D341Med (cell line): ENCODE measurements at regions not wholly inside any gene's neighbourhood (a gene's known extent, or its start where the extent isn't known, plus 50 kb on each side); places are given as distances from the start of the nearest gene placed in this dataset.
"Not testable (repeated sequence)": the region's sequence is repeated elsewhere in the genome, so short reads cannot be mapped to it uniquely, and the experiment has no call there.

ENCODE experiments used
- DNase-seq: peaks from one replicate; pipeline ENCODE4 v3.0.0; 2012; ENCODE audit warnings: low spot score

- DNase-seq = not testable (repeated sequence)
Measured at GRCh38 chr2:4988444-4988843, 703.7 kb upstream of the SOX11 start.

GRCh38 chr2:4992226-4992625, 700.0 kb upstream of the SOX11 start:
- DNase-seq = no peak

GRCh38 chr2:4995466-4995865, 696.7 kb upstream of the SOX11 start:
- DNase-seq = no peak

DNA sequence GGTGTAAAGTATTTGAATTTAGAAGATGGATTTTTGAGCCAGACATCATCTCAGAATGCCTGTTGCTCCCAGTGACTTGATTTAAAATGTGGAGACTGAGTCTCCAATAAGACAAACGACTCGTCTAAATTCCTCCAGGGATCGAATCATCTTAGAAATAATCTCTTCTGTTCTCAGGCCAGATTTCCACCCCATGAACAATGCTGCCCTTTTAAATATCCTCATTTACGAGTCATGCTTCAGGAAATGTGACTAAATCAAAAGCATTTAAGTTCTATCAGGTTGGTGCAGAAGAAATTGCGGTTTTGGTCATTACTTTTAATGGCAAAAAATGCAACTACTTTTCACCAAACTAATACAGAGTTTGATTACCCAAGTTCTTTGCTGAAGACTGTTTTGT, 684.6 kb upstream of the SOX11 start:
- no peak for DNase-seq

- no peak for DNase-seq
Measured at GRCh38 chr2:5019324-5019723, 672.9 kb upstream of the SOX11 start.

DNA sequence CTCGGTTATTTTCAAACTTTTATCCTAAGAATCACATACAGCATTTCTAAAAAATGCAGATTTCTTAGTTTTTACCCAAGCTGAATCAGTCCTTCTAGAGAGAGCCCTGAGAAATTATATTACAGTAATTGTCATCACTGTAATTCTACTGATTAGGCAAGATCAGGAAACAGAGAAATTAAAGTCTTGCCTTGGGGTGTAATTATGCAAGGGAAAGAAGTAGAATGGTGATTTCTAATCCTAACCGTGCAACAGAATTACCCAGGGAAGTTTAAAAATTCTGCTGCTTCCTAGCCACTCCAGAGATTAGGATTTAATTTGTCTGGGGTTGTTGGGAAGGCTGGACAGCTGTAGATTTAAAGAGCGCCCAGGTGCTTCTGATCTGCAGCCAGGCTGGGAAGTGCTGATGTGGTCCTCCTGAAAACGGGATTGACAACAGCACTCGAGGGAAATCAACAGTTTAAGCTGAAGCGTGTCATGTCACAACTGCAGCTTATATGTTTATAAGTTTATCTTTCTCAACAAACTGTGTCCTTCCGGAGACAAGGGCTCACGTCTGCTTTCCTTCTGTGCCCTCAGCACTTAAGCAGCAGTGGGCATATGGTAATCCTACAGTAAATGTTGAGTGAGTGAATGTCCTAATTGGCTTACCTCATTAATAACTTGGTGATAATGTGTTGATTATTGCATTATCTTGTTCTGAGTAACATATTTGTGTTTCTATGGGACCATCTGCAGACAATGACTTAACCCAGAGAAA, 671.9 kb upstream of the SOX11 start:
- peak; percentile 56 for DNase-seq

GRCh38 chr2:5021136-5021535, 671.0 kb upstream of the SOX11 start:
- no peak for DNase-seq

GRCh38 chr2:5022061-5022460, 670.1 kb upstream of the SOX11 start:
- DNase-seq = no peak

GRCh38 chr2:5022708-5023635, 669.2 kb upstream of the SOX11 start:
- not testable (repeated sequence) for DNase-seq

GRCh38 chr2:5026571-5027234, 665.5 kb upstream of the SOX11 start:
- no peak for DNase-seq

GRCh38 chr2:5035057-5035488, 657.1 kb upstream of the SOX11 start:
- no peak for DNase-seq

DNA sequence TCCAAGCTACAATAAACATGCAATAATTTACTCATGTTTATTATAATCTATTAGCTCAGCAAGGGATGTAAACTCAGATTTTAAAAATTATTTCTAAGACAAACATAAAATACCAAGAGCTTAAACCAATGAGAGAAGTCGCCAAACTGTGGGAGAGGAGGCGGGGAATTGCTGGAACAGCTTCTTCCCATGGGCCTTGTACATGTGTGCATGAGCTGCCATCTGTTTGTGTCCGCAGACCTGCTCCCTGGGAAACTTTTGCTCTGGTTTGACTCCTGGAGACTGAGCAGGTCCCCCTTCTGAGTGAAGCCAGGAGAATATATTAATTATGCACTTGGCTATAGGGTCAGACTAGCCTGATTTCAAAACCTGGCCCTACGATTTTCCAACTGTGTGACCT, 655.9 kb upstream of the SOX11 start:
- DNase-seq = no peak

DNA sequence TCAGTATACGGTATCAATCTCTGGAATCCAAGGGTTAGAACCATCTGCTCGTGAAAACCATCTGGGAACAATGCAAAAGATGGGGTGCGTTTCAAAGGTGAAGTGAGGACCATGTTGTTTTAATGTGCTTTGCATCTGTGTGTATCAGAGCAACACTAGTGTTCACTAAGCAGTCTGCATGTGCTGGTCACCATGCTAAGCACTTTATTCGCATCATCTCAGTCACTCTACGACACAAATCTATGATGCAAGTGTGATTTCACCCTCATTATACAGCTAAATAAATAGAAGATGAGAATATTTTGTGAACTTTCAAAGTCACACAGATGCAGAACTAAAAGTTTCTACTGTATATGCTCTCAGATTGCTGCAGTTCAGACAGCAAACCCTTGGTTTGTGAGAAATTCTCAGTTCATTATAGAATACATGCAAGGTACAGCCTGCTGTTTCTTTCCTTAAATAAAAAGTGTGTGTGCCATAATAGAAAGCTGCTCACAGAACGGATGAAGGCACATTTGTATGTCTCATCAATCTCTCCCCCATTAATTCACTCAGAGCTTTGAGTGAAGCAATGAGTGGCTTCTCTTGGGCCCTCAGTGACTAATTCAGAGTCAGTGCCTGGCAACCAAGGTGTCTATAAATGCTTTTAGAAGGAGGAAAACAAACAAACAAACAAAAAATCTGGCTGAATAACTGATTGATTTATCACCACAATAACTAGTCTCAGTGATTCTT, 652.8 kb upstream of the SOX11 start:
- no peak for DNase-seq

DNA sequence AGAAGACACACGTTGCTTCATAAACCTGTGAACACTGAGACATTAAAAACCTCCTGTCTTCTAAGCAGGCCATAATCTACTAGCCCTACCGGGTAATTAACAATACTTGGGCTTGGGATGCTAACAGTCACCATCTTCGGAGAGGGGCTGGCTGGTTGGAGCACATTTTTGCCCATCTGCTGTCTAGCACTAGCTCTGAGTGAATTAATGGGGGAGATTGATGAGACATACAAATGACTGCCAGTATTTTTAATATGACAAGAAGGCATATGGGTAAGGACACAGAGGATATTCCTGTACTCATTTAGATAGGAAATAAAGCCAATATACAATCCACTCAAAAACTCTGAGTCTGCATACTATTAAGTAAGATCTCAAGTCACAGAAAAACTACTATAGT, 651.6 kb upstream of the SOX11 start:
- no peak for DNase-seq

GRCh38 chr2:5041501-5041900, 650.7 kb upstream of the SOX11 start:
- no peak for DNase-seq

GRCh38 chr2:5042666-5043440, 649.3 kb upstream of the SOX11 start:
- no peak for DNase-seq

GRCh38 chr2:5051300-5051699, 640.9 kb upstream of the SOX11 start:
- no peak for DNase-seq

DNA sequence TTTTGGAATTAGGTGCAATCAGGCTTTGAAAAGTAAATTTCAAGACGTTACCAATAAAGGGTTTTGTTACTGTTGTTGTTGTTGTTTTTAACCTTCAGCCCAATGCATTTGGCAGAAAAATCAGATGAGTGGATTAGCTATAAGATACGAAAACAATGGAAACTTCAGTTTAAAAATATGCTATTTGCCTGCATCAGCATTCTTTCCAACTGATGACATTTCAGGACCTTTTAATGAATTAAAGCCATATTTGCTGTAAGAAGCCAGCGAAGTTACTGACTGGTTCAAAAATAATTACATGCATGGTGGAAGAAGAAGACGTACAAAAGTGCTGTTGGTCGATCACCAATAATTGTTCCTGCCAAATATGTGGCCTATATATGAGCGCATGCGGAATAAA, 639.3 kb upstream of the SOX11 start:
- no peak for DNase-seq

DNA sequence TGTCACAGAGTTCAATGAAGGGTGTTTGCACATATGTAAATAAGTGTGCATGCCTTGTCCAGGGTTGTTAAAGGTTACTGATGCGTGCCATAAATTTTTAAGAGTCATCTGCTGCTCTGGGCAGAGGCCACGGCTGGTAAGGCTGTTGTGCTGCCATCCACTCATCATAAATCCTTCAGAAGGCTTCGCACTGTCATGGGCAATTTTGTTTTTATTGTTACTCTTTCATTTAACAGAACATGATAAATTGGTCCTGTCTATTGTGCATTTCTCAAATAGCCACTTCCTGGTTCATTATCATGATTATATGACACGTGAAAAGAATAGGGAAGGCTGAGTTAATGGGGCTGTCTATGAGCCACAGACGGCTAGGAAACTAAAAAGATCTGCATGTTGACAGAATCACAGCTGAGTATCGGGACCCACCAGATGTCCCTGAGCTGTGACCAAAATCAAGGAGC, 634.3 kb upstream of the SOX11 start:
- DNase-seq = no peak

DNA sequence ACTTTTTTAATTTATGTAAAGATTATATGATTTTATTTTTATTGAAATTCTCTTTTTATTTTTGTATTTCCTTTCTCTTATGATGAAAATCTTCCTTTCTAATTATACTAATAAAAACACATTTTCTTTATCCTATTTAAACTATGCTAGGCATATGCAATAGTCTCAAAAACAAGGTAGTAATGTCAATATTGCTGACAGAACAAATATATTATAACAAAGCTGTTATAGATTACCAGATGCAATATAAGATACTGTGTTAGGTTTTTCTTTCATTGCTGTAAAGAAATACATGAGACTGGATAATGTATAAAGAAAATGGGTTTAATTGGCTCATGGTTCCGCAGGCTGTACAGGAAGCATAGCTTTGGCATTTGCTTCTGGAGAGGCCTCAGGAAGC, 631.2 kb upstream of the SOX11 start:
- no peak for DNase-seq

GRCh38 chr2:5064687-5065086, 627.5 kb upstream of the SOX11 start:
- DNase-seq = no peak
